ENCODE measurements at regions not wholly inside any gene's neighbourhood (a gene's known extent, or its start where the extent isn't known, plus 50 kb on each side); places are given as distances from the start of the nearest gene placed in this dataset.

DNA sequence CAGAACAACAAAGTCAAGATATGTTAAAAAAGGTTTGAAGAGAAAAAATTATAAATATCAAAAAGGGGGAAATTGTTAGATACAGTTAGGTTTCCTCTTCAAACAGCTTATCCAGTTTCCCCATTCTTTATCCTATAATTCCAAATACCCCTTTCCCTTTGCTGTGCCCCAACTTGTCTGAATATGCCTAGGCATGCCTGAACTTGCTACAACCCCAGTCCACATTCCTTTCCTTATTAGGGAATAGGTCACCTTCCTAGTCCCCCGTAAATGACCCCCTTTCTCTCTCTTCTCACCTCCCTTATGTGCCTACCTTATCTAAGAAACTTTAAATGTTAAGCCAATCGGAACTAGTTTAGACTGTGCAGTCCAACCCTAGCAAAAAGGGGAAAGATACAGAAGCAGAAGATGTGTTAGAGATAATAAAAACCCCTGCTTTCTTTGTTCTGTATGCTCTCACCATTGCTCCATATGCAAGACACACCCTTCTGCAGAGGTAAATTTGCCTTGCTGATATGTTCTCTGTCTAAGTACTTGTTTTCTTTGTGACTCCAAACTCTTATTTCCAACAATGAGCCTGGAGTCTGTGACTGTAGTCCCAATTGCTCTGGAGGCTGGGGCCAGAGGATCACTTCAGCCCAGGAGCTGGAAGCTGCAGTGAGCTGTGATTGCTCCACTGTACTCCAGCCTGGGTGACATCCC lies 810.1 kb downstream of the PLA2G4A start:
- Histone ChIP-seq H3K9ac (ENCODE audit: low read length) (no peak overlapping the region), H2AFZ (ENCODE audit: low read depth, low read length) (no peak overlapping the region)
- TF ChIP-seq, protein P1, sequence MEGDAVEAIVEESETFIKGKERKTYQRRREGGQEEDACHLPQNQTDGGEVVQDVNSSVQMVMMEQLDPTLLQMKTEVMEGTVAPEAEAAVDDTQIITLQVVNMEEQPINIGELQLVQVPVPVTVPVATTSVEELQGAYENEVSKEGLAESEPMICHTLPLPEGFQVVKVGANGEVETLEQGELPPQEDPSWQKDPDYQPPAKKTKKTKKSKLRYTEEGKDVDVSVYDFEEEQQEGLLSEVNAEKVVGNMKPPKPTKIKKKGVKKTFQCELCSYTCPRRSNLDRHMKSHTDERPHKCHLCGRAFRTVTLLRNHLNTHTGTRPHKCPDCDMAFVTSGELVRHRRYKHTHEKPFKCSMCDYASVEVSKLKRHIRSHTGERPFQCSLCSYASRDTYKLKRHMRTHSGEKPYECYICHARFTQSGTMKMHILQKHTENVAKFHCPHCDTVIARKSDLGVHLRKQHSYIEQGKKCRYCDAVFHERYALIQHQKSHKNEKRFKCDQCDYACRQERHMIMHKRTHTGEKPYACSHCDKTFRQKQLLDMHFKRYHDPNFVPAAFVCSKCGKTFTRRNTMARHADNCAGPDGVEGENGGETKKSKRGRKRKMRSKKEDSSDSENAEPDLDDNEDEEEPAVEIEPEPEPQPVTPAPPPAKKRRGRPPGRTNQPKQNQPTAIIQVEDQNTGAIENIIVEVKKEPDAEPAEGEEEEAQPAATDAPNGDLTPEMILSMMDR (IDR thresholded peaks at IDR 0.05; ENCODE audit: low read depth, low read length), result no peak
- no peak for TF ChIP-seq EZH2phosphoT487 (IDR thresholded peaks at IDR 0.05; ENCODE audit: low read depth)

DNA sequence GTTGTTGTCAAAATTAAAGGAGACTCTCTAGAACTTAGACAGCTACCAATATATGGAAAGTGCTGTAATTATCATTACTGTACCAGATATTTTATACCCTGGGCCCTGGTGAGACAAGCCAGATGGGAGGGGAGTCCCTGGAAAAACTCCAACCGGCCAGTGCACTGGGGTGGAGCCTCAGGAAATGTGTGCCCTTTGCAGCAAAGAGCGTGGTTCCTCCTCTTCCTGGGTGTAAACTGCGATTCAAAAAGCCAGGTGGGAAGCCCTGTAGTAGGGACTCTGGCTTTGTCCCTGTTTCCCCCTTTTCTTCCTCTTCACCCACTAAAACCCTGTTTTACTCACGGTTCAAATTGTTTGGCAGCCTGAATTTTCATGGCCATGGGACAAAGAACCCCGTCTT lies 812.3 kb downstream of the PLA2G4A start:
- no peaks in the 10 kb centered on the region for H3K9me3 ChIP-seq (ENCODE audit: insufficient read depth, low read length)
- TF ChIP-seq EZH2phosphoT487 (IDR thresholded peaks at IDR 0.05; ENCODE audit: low read depth), result no peak
- TF ChIP-seq, protein P1 (IDR thresholded peaks at IDR 0.05; ENCODE audit: low read depth, low read length), result no peak
- H3K27me3 ChIP-seq (ENCODE audit: low read depth, low read length), result no peaks in the 10 kb centered on the region
- H3K36me3 ChIP-seq (replicated peaks; ENCODE audit: low read depth, low read length), result no peaks in the 10 kb centered on the region
- H3K79me2 ChIP-seq (ENCODE audit: low read length), result no peaks in the 10 kb centered on the region
- H3K9ac ChIP-seq (ENCODE audit: low read length), result no peak overlapping the region
- no peak overlapping the region for H2AFZ ChIP-seq (ENCODE audit: low read depth, low read length)
- H3K4me2 ChIP-seq (ENCODE audit: low read length), result no peak overlapping the region
- H3K4me1 ChIP-seq (ENCODE audit: low read length), result no peaks in the 10 kb centered on the region
- no peak overlapping the region for H3K27ac ChIP-seq (ENCODE audit: low read length)
- H4K20me1 ChIP-seq (ENCODE audit: insufficient read depth, low read length), result no peaks in the 10 kb centered on the region
- H3K4me3 ChIP-seq (ENCODE audit: low read length), result no peak overlapping the region

More for the DNA sequence above, 810.1 kb downstream of the PLA2G4A start:
- Histone ChIP-seq H3K9me3 (ENCODE audit: insufficient read depth, low read length) (no peaks in the 10 kb centered on the region), H3K79me2 (ENCODE audit: low read length) (no peaks in the 10 kb centered on the region), H3K27me3 (ENCODE audit: low read depth, low read length) (no peaks in the 10 kb centered on the region), H3K27ac (ENCODE audit: low read length) (no peak overlapping the region), H3K4me3 (ENCODE audit: low read length) (no peak overlapping the region), H4K20me1 (ENCODE audit: insufficient read depth, low read length) (no peaks in the 10 kb centered on the region), H3K4me1 (ENCODE audit: low read length) (peaks cover 7% of the 10 kb centered on the region), H3K4me2 (ENCODE audit: low read length) (no peak overlapping the region), H3K36me3 (replicated peaks; ENCODE audit: low read depth, low read length) (no peaks in the 10 kb centered on the region)

DNA sequence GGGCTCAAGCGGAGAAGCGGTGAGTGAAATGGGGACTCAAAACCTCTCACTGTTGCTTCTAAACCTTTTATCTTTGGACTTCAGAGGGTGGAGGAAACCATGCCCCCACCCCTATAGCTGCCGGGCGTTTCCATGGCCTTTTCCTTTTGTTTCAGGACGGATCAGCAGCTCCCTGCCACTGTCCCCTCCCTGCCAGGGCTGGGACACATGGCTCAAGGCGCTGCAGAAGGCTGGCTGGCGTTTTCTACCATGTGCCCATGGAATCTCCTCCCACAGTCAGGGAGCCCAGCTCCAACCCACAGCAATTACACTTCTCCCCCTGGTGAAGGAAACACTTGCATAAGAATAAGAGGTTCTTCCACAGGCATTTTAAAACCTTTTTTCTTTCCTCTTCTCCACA lies 812.7 kb downstream of the PLA2G4A start:
- TF ChIP-seq, protein P1 (IDR thresholded peaks at IDR 0.05; ENCODE audit: low read depth, low read length), result no peak
- TF ChIP-seq EZH2phosphoT487 (IDR thresholded peaks at IDR 0.05; ENCODE audit: low read depth), result no peak
- no peak overlapping the region for H3K9ac ChIP-seq (ENCODE audit: low read length)
- H2AFZ ChIP-seq (ENCODE audit: low read depth, low read length), result no peak overlapping the region
- H3K4me3 ChIP-seq (ENCODE audit: low read length), result no peak overlapping the region
- H3K9me3 ChIP-seq (ENCODE audit: insufficient read depth, low read length), result no peaks in the 10 kb centered on the region
- no peaks in the 10 kb centered on the region for H4K20me1 ChIP-seq (ENCODE audit: insufficient read depth, low read length)
- H3K79me2 ChIP-seq (ENCODE audit: low read length), result no peaks in the 10 kb centered on the region
- no peak overlapping the region for H3K4me2 ChIP-seq (ENCODE audit: low read length)
- H3K4me1 ChIP-seq (ENCODE audit: low read length), result no peaks in the 10 kb centered on the region
- no peaks in the 10 kb centered on the region for H3K36me3 ChIP-seq (replicated peaks; ENCODE audit: low read depth, low read length)
- H3K27ac ChIP-seq (ENCODE audit: low read length), result no peak overlapping the region
- H3K27me3 ChIP-seq (ENCODE audit: low read depth, low read length), result no peaks in the 10 kb centered on the region

DNA sequence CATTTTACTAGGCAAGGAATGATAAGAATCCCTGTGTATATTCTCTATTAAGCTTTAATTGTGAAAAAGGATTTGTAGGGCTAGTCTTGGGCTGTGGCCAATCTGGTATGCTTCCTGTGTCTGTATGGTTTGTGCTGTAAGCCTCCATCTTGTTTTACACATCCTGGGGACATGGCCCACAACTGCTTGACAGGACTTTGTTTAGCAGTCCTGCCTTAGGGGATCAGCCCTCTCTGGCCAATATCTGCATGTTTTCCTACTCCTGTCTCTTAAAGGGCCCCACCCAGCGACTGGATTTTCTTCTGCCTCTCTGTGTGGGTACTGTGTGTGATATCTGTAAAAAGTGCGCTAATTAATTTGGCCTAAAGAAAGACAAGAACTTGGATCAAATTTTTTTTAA lies 813.2 kb downstream of the PLA2G4A start:
- Histone ChIP-seq H4K20me1 (ENCODE audit: insufficient read depth, low read length) (no peaks in the 10 kb centered on the region), H3K4me1 (ENCODE audit: low read length) (no peaks in the 10 kb centered on the region), H3K9me3 (ENCODE audit: insufficient read depth, low read length) (no peaks in the 10 kb centered on the region), H3K4me3 (ENCODE audit: low read length) (no peak overlapping the region), H3K4me2 (ENCODE audit: low read length) (no peak overlapping the region), H3K27ac (ENCODE audit: low read length) (no peak overlapping the region), H2AFZ (ENCODE audit: low read depth, low read length) (no peak overlapping the region), H3K27me3 (ENCODE audit: low read depth, low read length) (no peaks in the 10 kb centered on the region), H3K9ac (ENCODE audit: low read length) (no peak overlapping the region), H3K79me2 (ENCODE audit: low read length) (no peaks in the 10 kb centered on the region), H3K36me3 (replicated peaks; ENCODE audit: low read depth, low read length) (no peaks in the 10 kb centered on the region)
- TF ChIP-seq, protein P1 (IDR thresholded peaks at IDR 0.05; ENCODE audit: low read depth, low read length), result no peak
- no peak for TF ChIP-seq EZH2phosphoT487 (IDR thresholded peaks at IDR 0.05; ENCODE audit: low read depth)

Data from OCI-LY3 (cell line).